Heart left ventricle (tissue), 13 donors: ENCODE measurements at regions not wholly inside any gene's neighbourhood (a gene's known extent, or its start where the extent isn't known, plus 50 kb on each side); places are given as distances from the start of the nearest gene placed in this dataset.

ENCODE experiments used
- CTCF ChIP-seq, 12 donors: fragments of 200-600 bp; sonication (generic) in 4 of 12; IDR thresholded peaks; one replicate each; pipeline versions ENCODE4 v1.5.0 to v1.8.0; 2018 to 2022; ENCODE audit warnings: antibody characterized with exemption in 12 of 12, mild to moderate bottlenecking in 5 of 12
- POLR2A ChIP-seq, 2 donors: fragments of 450-650 bp; IDR thresholded peaks; one replicate each; pipeline ENCODE4 v1.6.1; 2017; ENCODE audit warnings: antibody characterized with exemption in 2 of 2, mild to moderate bottlenecking in 2 of 2, moderate library complexity in 2 of 2
- donor health status: ischemic (EF 13 %, LVEDD 7.1; RV severe dilation, severe dysfunction).
- donor health status: DM: no; HTN: yes; CAD: no.
- donor health status: DM: no; HTN: no; CAD: no.
- donor health status: ischemic (EF 25% LVEDD 6.9; RV normal size, moderate dysfunction).
- donor health status: ischemic (EF 25% LVEDD 5.7; RV mildly dilated, moderate dysfunction).
- donor health status: ischemic (EF 35%, LVEDD 5.7; RV mildly dilated, moderate dysfunction).
- donor health status: nonischemic (EF 11% LVEDD 7.7; RV severe dilation, severe dysfunction).
- donor health status: DM: yes; HTN: yes; CAD: no.
- donor health status: PGD.
- donor health status: ischemic (EF 29% LVEDD 5.4; RV normal size, mild dysfunction).
- donor health status: nonischemic (EF 23%, LVEDD 6.1; RV moderate dilation, normal function).

GRCh38 chr16:60674241-60674640 lies 1362.0 kb downstream of the CDH8 start:
- TF ChIP-seq POLR2A (IDR thresholded peaks at IDR 0.05), result no peak
- no peak for TF ChIP-seq CTCF (IDR thresholded peaks at IDR 0.05)
